SU-DHL-6 (cell line): ENCODE measurements at regions not wholly inside any gene's neighbourhood (a gene's known extent, or its start where the extent isn't known, plus 50 kb on each side); places are given as distances from the start of the nearest gene placed in this dataset.

Experiments
- H2AFZ ChIP-seq: fragments of 200-600 bp; sonication (generic); 2 replicates; pipeline ENCODE4 v1.6.1; 2014; ENCODE audit warnings: low read depth, mild to moderate bottlenecking, moderate library complexity, mixed read lengths, antibody characterized with exemption, low read length; ENCODE audit not compliant: severe bottlenecking
- H3F3A ChIP-seq: fragments of 200-600 bp; shearing (Covaris generic); 2 replicates; pipeline ENCODE4 v1.6.0; 2016; ENCODE audit warnings: antibody characterized with exemption, mild to moderate bottlenecking; ENCODE audit not compliant: insufficient read depth
- H3K27ac ChIP-seq: fragments of 200-600 bp; sonication (generic); 2 replicates; pipeline ENCODE4 v1.5.1; 2016; ENCODE audit warnings: low read depth, mild to moderate bottlenecking, low read length, moderate library complexity, mixed read lengths
- H3K27me3 ChIP-seq: fragments of 200-600 bp; sonication (generic), shearing (Covaris generic); 2 replicates; pipeline ENCODE4 v1.6.0; 2014; ENCODE audit warnings: mild to moderate bottlenecking, low read length
- H3K36me3 ChIP-seq: fragments of 200-600 bp; sonication (generic); 2 replicates; pipeline ENCODE4 v1.6.1; 2014; ENCODE audit warnings: mild to moderate bottlenecking, low read length, mixed read lengths
- H3K4me2 ChIP-seq: fragments of 300-600, 200-600 bp; shearing (Covaris generic), sonication (generic); 2 replicates; pipeline ENCODE4 v1.6.0; 2014; ENCODE audit warnings: low read length, low read depth, mild to moderate bottlenecking; ENCODE audit not compliant: poor library complexity, severe bottlenecking
- H3K4me3 ChIP-seq: fragments of 200-600 bp; sonication (generic); 2 replicates; pipeline ENCODE4 v1.5.1; 2014; ENCODE audit warnings: antibody characterized with exemption, low read length, mild to moderate bottlenecking, mixed read lengths; ENCODE audit not compliant: insufficient read depth, poor library complexity, severe bottlenecking
- H3K79me2 ChIP-seq: fragments of 200-600 bp; sonication (generic); 2 replicates; pipeline ENCODE4 v1.6.1; 2014; ENCODE audit warnings: mild to moderate bottlenecking, low read length, moderate library complexity; ENCODE audit not compliant: insufficient read depth
- H3K9ac ChIP-seq: fragments of 200-600 bp; sonication (generic); 2 replicates; pipeline ENCODE4 v1.7.0; 2014; ENCODE audit warnings: mild to moderate bottlenecking, low read length
- H3K9me2 ChIP-seq: fragments of 200-600 bp; sonication (generic); replicated peaks from 2 replicates; pipeline ENCODE4 v1.6.1; 2014; ENCODE audit warnings: low read length; ENCODE audit not compliant: insufficient read depth
- H3K9me3 ChIP-seq: fragments of 200-600 bp; sonication (generic); 2 replicates; pipeline ENCODE4 v1.6.1; 2014; ENCODE audit warnings: low read length, mixed read lengths; ENCODE audit not compliant: insufficient read depth
- H4K20me1 ChIP-seq: fragments of 200-600 bp; sonication (generic); 2 replicates; pipeline ENCODE4 v1.6.1; 2014; ENCODE audit warnings: low read depth, mild to moderate bottlenecking, antibody characterized with exemption, low read length, moderate library complexity, mixed read lengths
- EZH2phosphoT487 ChIP-seq: fragments of 200-600 bp; sonication (generic), shearing (Covaris generic); conservative IDR thresholded peaks from 2 replicates; pipeline ENCODE4 v1.6.1; 2018; ENCODE audit warnings: mild to moderate bottlenecking, antibody characterized with exemption, low read length, moderate library complexity, mixed read lengths
- TF ChIP-seq, protein P1 (sequence below): fragments of 200-600 bp; sonication (generic); IDR thresholded peaks from one replicate; pipeline ENCODE4 v1.5.1; 2017; ENCODE audit warnings: antibody characterized with exemption, mild to moderate bottlenecking, low read length, moderate library complexity; ENCODE audit not compliant: insufficient read depth, poor library complexity, severe bottlenecking

DNA sequence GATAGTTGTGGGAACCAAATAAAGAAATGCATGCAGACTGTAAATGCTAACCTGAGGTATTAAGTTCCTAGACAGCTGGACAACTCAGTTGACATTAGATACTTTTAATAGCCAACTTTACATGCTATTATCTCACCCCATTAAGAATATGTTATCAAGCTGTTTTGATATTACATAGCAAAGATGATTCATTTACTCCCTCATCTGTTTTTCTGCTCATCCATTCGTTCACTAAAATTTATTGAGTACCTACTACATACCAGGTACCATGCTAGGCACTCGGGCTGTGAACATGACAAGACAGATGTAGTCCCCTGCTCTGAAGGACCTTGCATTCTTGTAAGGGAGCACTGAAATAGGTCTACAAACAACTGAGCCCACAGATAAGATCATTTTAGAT, 192.4 kb downstream of the DACT1 start:
- no peak for TF ChIP-seq EZH2phosphoT487
- TF ChIP-seq, protein P1, sequence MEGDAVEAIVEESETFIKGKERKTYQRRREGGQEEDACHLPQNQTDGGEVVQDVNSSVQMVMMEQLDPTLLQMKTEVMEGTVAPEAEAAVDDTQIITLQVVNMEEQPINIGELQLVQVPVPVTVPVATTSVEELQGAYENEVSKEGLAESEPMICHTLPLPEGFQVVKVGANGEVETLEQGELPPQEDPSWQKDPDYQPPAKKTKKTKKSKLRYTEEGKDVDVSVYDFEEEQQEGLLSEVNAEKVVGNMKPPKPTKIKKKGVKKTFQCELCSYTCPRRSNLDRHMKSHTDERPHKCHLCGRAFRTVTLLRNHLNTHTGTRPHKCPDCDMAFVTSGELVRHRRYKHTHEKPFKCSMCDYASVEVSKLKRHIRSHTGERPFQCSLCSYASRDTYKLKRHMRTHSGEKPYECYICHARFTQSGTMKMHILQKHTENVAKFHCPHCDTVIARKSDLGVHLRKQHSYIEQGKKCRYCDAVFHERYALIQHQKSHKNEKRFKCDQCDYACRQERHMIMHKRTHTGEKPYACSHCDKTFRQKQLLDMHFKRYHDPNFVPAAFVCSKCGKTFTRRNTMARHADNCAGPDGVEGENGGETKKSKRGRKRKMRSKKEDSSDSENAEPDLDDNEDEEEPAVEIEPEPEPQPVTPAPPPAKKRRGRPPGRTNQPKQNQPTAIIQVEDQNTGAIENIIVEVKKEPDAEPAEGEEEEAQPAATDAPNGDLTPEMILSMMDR = no peak
- Histone ChIP-seq H3F3A (no peaks in the 10 kb centered on the region), H3K36me3 (no peaks in the 10 kb centered on the region), H3K9ac (no peak overlapping the region), H3K9me2 (no peaks in the 10 kb centered on the region), H4K20me1 (no peaks in the 10 kb centered on the region), H3K27ac (no peak overlapping the region), H3K27me3 (no peaks in the 10 kb centered on the region), H3K4me3 (no peak overlapping the region), H2AFZ (no peak overlapping the region), H3K9me3 (no peaks in the 10 kb centered on the region), H3K4me2 (no peak overlapping the region), H3K79me2 (no peaks in the 10 kb centered on the region)

DNA sequence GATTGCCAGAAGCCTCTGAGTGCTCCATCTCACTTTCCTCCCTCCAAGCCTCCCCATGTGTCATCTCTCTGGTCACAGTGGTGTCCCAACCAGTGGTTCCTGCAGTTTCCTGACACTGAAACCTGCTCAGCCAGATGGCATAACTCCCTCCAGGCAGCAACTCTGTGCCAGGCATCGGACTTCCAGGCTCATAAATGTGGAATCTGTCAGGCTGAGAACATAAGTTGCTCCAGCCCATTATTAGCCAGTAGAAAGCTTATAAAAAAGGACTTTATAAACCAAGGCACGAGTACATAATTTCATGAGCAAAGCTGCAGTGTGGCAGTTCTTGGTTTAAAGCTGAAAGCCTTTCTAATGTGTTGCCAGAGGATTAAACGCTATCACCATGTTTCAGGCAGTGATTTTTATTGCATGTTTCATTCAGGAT, 194.3 kb downstream of the DACT1 start:
- H3K9me2 ChIP-seq = no peaks in the 10 kb centered on the region
- H3K9me3 ChIP-seq = no peaks in the 10 kb centered on the region

DNA sequence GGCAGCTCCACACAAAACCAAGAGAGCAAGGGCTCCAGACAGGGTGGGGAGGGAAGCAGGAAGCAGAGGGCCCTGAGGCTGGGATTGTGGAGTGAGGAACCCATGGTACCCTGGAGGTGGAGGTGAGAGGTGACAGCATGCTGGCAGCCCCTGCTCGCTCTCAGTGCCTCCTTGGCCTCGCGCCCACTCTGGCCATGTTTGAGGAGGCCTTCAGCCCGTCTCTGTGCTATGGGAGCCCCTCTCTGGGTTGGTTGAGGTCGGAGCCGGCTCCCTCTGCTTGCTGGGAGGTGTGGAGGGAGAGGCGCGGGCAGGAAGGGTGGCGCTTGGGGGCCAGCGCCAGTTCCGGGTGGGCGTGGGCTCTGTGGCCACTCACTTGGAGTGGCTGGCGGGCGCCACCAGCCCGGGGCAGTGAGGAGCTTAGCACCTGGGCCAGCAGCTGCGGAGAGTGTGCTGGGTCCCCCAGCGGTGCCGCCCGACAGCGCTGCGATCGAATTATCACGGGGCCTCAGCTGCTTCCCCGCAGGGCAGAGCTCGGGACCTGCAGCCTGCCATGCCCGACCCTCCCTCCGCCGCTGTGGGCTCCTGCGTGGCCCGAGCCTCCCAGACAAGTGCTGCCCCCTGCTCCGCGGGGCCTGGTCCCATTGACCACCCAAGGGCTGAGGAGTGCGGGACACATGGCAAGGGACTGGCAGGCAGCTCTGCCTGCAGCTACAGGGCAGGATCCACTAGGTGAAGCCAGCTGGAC, 196.0 kb downstream of the DACT1 start:
- Histone ChIP-seq H3K9me2 (no peaks in the 10 kb centered on the region), H3K9ac (no peak overlapping the region), H3K4me3 (no peak overlapping the region), H3K9me3 (no peaks in the 10 kb centered on the region), H2AFZ (no peak overlapping the region), H3K36me3 (no peaks in the 10 kb centered on the region), H3K4me2 (no peak overlapping the region), H3K79me2 (no peaks in the 10 kb centered on the region), H3K27me3 (no peaks in the 10 kb centered on the region), H3K27ac (no peak overlapping the region), H3F3A (no peaks in the 10 kb centered on the region), H4K20me1 (no peaks in the 10 kb centered on the region)
- TF ChIP-seq, protein P1 = no peak
- no peak for TF ChIP-seq EZH2phosphoT487

More for the DNA sequence above, 194.3 kb downstream of the DACT1 start:
- Histone ChIP-seq H3K27ac (no peak overlapping the region), H3K9ac (no peak overlapping the region), H3F3A (no peaks in the 10 kb centered on the region), H4K20me1 (no peaks in the 10 kb centered on the region), H2AFZ (no peak overlapping the region), H3K79me2 (no peaks in the 10 kb centered on the region), H3K4me2 (no peak overlapping the region), H3K36me3 (no peaks in the 10 kb centered on the region), H3K4me3 (no peak overlapping the region), H3K27me3 (no peaks in the 10 kb centered on the region)
- no peak for TF ChIP-seq EZH2phosphoT487

DNA sequence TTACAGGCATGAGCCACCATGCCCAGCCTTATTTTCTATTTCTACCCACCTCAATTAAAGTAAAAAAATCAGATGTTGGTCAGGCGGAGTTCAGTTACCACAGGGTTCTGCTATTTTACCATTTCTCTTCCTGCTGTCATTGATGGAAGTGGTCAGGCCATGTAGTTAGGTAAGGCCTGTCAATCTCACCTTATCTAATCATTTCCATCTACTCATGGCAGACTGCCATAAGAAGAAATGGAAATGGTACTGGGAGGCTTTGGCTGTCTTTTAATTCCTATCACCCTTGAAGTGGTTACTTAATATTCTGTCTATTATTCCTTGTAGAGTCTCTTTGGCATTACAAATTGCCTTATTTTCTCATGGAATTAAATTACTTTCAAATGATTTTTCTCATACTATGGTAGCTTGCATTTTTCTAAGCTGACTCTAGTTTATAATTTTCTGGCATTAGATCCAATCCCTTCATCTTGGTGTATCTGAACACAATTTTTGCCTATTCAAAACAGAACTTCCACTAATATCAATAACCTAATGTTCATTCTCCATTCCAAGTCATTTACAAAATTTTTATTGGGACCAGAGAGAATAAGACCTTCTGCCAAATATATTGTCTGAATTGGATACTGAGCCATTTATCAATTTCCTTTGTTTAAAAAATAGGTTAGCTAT, 198.7 kb downstream of the DACT1 start:
- no peak overlapping the region for H3K27ac ChIP-seq
- no peak overlapping the region for H2AFZ ChIP-seq
- no peaks in the 10 kb centered on the region for H3K36me3 ChIP-seq
- no peak overlapping the region for H3K4me3 ChIP-seq
- H3K79me2 ChIP-seq = no peaks in the 10 kb centered on the region
- H4K20me1 ChIP-seq = no peaks in the 10 kb centered on the region
- TF ChIP-seq, protein P1 = no peak
- no peak for TF ChIP-seq EZH2phosphoT487
- H3K9me2 ChIP-seq = no peaks in the 10 kb centered on the region
- H3K27me3 ChIP-seq = no peaks in the 10 kb centered on the region
- no peaks in the 10 kb centered on the region for H3K9me3 ChIP-seq
- H3F3A ChIP-seq = no peaks in the 10 kb centered on the region
- H3K4me2 ChIP-seq = no peak overlapping the region
- H3K9ac ChIP-seq = no peak overlapping the region
